ENCODE measurements at regions not wholly inside any gene's neighbourhood (a gene's known extent, or its start where the extent isn't known, plus 50 kb on each side); places are given as distances from the start of the nearest gene placed in this dataset.
A peak's percentile ranks its signal among the peaks of the same experiment; 100 is the strongest.

GRCh38 chr13:91132381-91132780 lies 215.1 kb upstream of the MIR17HG start:
- Histone ChIP-seq H3K27me3 (no peaks in the 10 kb centered on the region), H3K4me1 (no peaks in the 10 kb centered on the region), H3K36me3 (no peaks in the 10 kb centered on the region), H3K9me3 (no peaks in the 10 kb centered on the region), H3K4me3 (no peak overlapping the region), H3K27ac (no peak overlapping the region)
- TF ChIP-seq POLR2AphosphoS5 (IDR thresholded peaks at IDR 0.05; ENCODE audit: insufficient read depth in 1 of 2, low read depth in 1 of 2) (no peak), POLR2A (IDR thresholded peaks at IDR 0.05) (no peak)
- TF ChIP-seq, protein P1, sequence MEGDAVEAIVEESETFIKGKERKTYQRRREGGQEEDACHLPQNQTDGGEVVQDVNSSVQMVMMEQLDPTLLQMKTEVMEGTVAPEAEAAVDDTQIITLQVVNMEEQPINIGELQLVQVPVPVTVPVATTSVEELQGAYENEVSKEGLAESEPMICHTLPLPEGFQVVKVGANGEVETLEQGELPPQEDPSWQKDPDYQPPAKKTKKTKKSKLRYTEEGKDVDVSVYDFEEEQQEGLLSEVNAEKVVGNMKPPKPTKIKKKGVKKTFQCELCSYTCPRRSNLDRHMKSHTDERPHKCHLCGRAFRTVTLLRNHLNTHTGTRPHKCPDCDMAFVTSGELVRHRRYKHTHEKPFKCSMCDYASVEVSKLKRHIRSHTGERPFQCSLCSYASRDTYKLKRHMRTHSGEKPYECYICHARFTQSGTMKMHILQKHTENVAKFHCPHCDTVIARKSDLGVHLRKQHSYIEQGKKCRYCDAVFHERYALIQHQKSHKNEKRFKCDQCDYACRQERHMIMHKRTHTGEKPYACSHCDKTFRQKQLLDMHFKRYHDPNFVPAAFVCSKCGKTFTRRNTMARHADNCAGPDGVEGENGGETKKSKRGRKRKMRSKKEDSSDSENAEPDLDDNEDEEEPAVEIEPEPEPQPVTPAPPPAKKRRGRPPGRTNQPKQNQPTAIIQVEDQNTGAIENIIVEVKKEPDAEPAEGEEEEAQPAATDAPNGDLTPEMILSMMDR (IDR thresholded peaks at IDR 0.05): no peak
- intact Hi-C loops (cut with DNase I): no loop called here
- no peak for DNase-seq (ENCODE audit: extremely low spot score in 2 of 2)

GRCh38 chr13:91132786-91133185 lies 214.7 kb upstream of the MIR17HG start:
- no peak overlapping the region for H3K27ac ChIP-seq
- H3K4me3 ChIP-seq: no peak overlapping the region
- TF ChIP-seq POLR2AphosphoS5 (IDR thresholded peaks at IDR 0.05; ENCODE audit: insufficient read depth in 1 of 2, low read depth in 1 of 2) (no peak), POLR2A (IDR thresholded peaks at IDR 0.05) (no peak)
- TF ChIP-seq, protein P1 (IDR thresholded peaks at IDR 0.05): no peak
- no peaks in the 10 kb centered on the region for H3K36me3 ChIP-seq
- DNase-seq (ENCODE audit: extremely low spot score in 2 of 2): no peak
- no peaks in the 10 kb centered on the region for H3K9me3 ChIP-seq
- intact Hi-C loops (cut with DNase I): no loop called here
- H3K27me3 ChIP-seq: no peaks in the 10 kb centered on the region
- no peaks in the 10 kb centered on the region for H3K4me1 ChIP-seq

DNA sequence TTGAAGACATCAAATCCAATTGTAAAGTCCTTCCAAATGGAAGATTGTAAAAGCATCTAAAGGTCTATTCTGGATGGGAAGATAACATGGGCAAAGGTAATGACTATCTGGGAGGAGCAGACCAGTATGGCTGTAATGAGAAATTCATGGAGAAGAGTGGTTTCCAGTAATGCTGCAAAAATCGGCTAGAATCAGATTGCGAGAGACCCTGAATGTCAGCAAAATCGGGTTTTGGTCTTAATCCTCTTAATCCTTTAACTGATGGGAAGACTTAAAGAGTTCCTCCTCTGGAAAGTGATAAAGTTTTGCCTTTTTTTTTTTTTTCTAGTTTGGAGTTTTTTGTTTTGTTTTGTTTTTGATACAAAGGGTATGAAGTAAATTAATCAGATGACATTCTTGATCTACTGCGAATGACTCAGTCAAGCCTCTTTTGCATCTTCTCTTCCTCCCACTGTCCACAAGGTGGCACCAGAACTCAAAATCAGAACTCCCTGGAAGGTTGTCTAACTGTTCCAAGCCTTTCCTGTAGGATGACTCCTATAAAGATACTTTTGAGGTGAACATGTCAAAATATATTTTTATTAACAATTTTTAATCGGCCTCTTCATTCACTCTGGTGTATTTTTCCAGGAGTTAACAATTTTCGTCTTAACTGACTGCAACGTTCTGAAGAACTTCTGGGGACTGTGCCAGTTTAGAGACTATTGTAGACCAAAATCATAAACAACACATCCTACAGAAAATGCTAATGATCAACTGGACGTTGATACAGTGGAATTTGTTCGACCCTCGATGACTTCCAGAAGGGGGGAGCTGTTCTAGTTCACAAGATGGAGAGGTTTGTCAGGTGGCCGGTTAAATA lies 213.3 kb upstream of the MIR17HG start:
- no peaks in the 10 kb centered on the region for H3K27me3 ChIP-seq
- no peak for TF ChIP-seq POLR2A (IDR thresholded peaks at IDR 0.05)
- TF ChIP-seq, protein P1 (IDR thresholded peaks at IDR 0.05): peak; percentile 30 to 46 (median 34)
- no peak for TF ChIP-seq POLR2AphosphoS5 (IDR thresholded peaks at IDR 0.05; ENCODE audit: insufficient read depth in 1 of 2, low read depth in 1 of 2)
- H3K27ac ChIP-seq: no peak overlapping the region
- intact Hi-C loops (cut with DNase I): no loop called here
- H3K4me3 ChIP-seq: no peak overlapping the region
- DNase-seq (ENCODE audit: extremely low spot score in 2 of 2): no peak
- no peaks in the 10 kb centered on the region for H3K9me3 ChIP-seq
- no peaks in the 10 kb centered on the region for H3K4me1 ChIP-seq
- H3K36me3 ChIP-seq: no peaks in the 10 kb centered on the region

- no peak for DNase-seq (ENCODE audit: extremely low spot score in 2 of 2)
- no peaks in the 10 kb centered on the region for H3K27me3 ChIP-seq
- H3K36me3 ChIP-seq: no peaks in the 10 kb centered on the region
- TF ChIP-seq POLR2A (IDR thresholded peaks at IDR 0.05) (no peak), POLR2AphosphoS5 (IDR thresholded peaks at IDR 0.05; ENCODE audit: insufficient read depth in 1 of 2, low read depth in 1 of 2) (no peak)
- TF ChIP-seq, protein P1 (IDR thresholded peaks at IDR 0.05): no peak
- H3K4me3 ChIP-seq: no peak overlapping the region
- intact Hi-C loops (cut with DNase I): no loop called here
- H3K9me3 ChIP-seq: no peaks in the 10 kb centered on the region
- no peaks in the 10 kb centered on the region for H3K4me1 ChIP-seq
- H3K27ac ChIP-seq: no peak overlapping the region
Observed at GRCh38 chr13:91134803-91135184, 212.7 kb upstream of the MIR17HG start.

DNA sequence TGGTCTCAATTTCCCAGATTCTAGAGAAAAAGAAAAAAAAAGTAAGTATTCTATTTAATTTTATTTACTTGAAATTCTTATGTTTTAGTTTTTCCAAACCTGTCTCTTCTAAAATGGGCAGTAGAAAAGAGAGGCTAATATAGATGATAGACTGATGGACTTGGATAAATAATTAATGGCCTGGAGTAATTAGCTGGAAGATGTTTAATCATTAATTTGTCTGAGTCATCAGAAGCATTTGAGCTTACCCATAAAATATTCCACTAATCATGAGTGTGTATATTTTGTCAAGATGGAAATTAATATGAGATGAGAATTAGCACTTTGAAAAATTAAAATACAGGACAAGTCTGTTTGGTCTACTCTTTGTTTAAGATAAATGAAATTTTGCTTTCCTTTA lies 212.1 kb upstream of the MIR17HG start:
- no peak for DNase-seq (ENCODE audit: extremely low spot score in 2 of 2)
- Histone ChIP-seq H3K36me3 (no peaks in the 10 kb centered on the region), H3K9me3 (no peaks in the 10 kb centered on the region), H3K27ac (no peak overlapping the region), H3K4me1 (no peaks in the 10 kb centered on the region), H3K4me3 (no peak overlapping the region), H3K27me3 (no peaks in the 10 kb centered on the region)
- intact Hi-C loops (cut with DNase I): no loop called here
- TF ChIP-seq POLR2AphosphoS5 (IDR thresholded peaks at IDR 0.05; ENCODE audit: insufficient read depth in 1 of 2, low read depth in 1 of 2) (no peak), POLR2A (IDR thresholded peaks at IDR 0.05) (no peak)
- TF ChIP-seq, protein P1 (IDR thresholded peaks at IDR 0.05): no peak

All from vagina (tissue), 2 donors.